HTR-8/SVneo (cell line): ENCODE measurements at regions not wholly inside any gene's neighbourhood (a gene's known extent, or its start where the extent isn't known, plus 50 kb on each side); places are given as distances from the start of the nearest gene placed in this dataset.
A peak's percentile ranks its signal among the peaks of the same experiment; 100 is the strongest.
"Not testable (repeated sequence)": the region's sequence is repeated elsewhere in the genome, so short reads cannot be mapped to it uniquely, and the experiment has no call there.

Experiments
- DNase-seq: peaks from one replicate; pipeline ENCODE4 v3.0.0; 2011; ENCODE audit warnings: low spot score, mixed read lengths; ENCODE audit not compliant: insufficient read length
- FAIRE-seq: peaks from 2 replicates; lab custom pipeline; 2011; peaks lifted over from hg19 to GRCh38; lab: Jason Lieb, UNC

- no peak for DNase-seq
- FAIRE-seq = no peak
Measured at GRCh38 chr21:19461481-19462205, 1058.1 kb upstream of the TMPRSS15 start.

GRCh38 chr21:19463966-19464365 is 1060.4 kb upstream of the TMPRSS15 start:
- DNase-seq (no peak), FAIRE-seq (no peak)

GRCh38 chr21:19468991-19469715 is 1065.6 kb upstream of the TMPRSS15 start:
- no peak for DNase-seq
- FAIRE-seq = no peak

- peak; percentile 31 for DNase-seq
- no peak for FAIRE-seq
Measured at GRCh38 chr21:19475525-19475924, 1071.9 kb upstream of the TMPRSS15 start.

GRCh38 chr21:19489930-19490329 is 1086.3 kb upstream of the TMPRSS15 start:
- no peak for FAIRE-seq

GRCh38 chr21:19490481-19490880 is 1086.9 kb upstream of the TMPRSS15 start:
- no peak for DNase-seq
- FAIRE-seq = no peak

More at GRCh38 chr21:19489930-19490329, 1086.3 kb upstream of the TMPRSS15 start:
- DNase-seq = no peak

- not testable (repeated sequence) for DNase-seq, FAIRE-seq
Measured at GRCh38 chr21:19493437-19494241, 1090.1 kb upstream of the TMPRSS15 start.

GRCh38 chr21:19501115-19501514 is 1097.5 kb upstream of the TMPRSS15 start:
- DNase-seq (no peak), FAIRE-seq (no peak)

GRCh38 chr21:19507682-19508260 is 1104.2 kb upstream of the TMPRSS15 start:
- FAIRE-seq (no peak), DNase-seq (peak; percentile 6)

GRCh38 chr21:19508442-19508841 is 1104.9 kb upstream of the TMPRSS15 start:
- FAIRE-seq = no peak

GRCh38 chr21:19508844-19509243 is 1105.3 kb upstream of the TMPRSS15 start:
- no peak for FAIRE-seq
- DNase-seq = no peak

More at GRCh38 chr21:19508442-19508841, 1104.9 kb upstream of the TMPRSS15 start:
- no peak for DNase-seq

GRCh38 chr21:19510057-19510456 is 1106.5 kb upstream of the TMPRSS15 start:
- no peak for FAIRE-seq

GRCh38 chr21:19510653-19511052 is 1107.1 kb upstream of the TMPRSS15 start:
- FAIRE-seq (no peak), DNase-seq (no peak)

More at GRCh38 chr21:19510057-19510456, 1106.5 kb upstream of the TMPRSS15 start:
- DNase-seq = no peak

GRCh38 chr21:19522381-19522780 is 1118.8 kb upstream of the TMPRSS15 start:
- DNase-seq = no peak
- FAIRE-seq = no peak

- FAIRE-seq (no peak), DNase-seq (no peak)
Measured at GRCh38 chr21:19523061-19523460, 1119.5 kb upstream of the TMPRSS15 start.

GRCh38 chr21:19523746-19524145 is 1120.2 kb upstream of the TMPRSS15 start:
- peak; percentile 29 for DNase-seq
- FAIRE-seq = no peak

GRCh38 chr21:19529031-19529430 is 1125.4 kb upstream of the TMPRSS15 start:
- DNase-seq (no peak), FAIRE-seq (no peak)

- FAIRE-seq (no peak), DNase-seq (no peak)
Measured at GRCh38 chr21:19535356-19535755, 1131.8 kb upstream of the TMPRSS15 start.

- DNase-seq = no peak
- FAIRE-seq = no peak
Measured at GRCh38 chr21:19537116-19537515, 1133.5 kb upstream of the TMPRSS15 start.

- DNase-seq (no peak), FAIRE-seq (no peak)
Measured at GRCh38 chr21:19540287-19540686, 1136.7 kb upstream of the TMPRSS15 start.
